Pons (tissue), 1 donor: ENCODE measurements at regions not wholly inside any gene's neighbourhood (a gene's known extent, or its start where the extent isn't known, plus 50 kb on each side); places are given as distances from the start of the nearest gene placed in this dataset.
"Not testable (repeated sequence)": the region's sequence is repeated elsewhere in the genome, so short reads cannot be mapped to it uniquely, and the experiment has no call there.

ENCODE experiments used
- DNase-seq: peaks from one replicate; pipeline ENCODE4 v3.0.0-alpha.2; 2016; ENCODE audit warnings: low spot score

DNA sequence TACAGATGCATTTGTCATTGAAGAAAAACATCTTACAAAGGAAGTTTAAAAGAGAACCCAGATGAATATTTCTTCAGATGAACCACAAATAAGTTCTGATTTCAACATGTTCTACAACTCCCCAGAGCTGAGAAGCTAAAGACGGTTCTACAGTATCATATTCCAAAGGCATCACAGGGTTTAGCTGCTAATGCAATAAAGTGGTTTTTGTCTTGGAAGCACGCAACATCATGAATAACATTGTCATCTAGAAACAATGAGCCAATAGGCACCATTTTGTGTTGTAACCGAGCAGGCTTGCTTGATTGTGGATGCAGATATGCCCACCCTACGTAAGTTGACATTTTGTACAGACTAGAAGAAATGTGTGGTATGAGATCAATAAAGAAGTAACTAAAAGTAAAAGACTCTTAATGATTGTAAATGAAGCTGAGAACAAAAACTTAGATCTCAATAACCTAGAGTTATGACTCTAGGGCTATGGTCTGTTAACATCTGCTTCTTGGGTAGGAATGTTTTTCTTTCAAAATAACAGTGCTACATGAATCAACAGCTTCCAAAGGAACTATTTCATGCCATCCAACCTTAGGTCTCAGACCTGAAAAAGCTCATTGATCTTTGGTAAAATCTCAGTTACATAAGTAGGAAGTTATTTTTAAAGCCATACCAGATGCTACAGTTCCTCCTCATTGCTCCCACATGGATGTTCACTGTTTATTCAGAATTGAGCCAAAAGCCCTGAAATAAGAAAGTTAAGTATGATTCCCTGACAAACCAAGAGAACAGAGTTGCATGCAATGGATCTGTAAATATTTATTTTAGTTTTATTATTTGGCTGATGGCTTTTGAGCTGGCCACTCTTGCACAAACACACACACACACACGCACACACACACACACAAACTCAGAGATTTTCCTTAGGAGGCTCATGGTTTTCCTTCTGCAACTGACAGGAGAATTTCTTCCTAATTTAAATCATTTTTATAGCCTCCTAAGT, 118.7 kb upstream of the SLCO6A1 start:
- DNase-seq: no peak

DNA sequence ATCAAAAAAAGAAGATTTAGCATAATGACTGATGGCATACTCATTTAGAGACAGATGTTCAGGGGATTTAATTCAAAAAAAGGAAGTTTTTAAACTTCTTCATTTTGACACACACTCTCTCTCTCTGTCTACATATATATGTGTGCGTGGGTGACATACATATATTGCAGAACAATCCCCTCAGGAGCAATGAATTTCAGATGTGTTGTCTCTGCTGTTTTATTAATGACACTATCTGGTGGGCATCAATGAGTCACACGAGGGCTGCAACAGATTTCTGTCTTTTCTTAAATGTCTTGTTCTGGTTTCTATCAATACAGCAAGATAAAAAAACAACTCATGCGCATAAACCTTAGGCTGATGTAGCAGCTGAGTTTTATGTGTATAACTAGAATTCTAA, 123.5 kb upstream of the SLCO6A1 start:
- no peak for DNase-seq

DNA sequence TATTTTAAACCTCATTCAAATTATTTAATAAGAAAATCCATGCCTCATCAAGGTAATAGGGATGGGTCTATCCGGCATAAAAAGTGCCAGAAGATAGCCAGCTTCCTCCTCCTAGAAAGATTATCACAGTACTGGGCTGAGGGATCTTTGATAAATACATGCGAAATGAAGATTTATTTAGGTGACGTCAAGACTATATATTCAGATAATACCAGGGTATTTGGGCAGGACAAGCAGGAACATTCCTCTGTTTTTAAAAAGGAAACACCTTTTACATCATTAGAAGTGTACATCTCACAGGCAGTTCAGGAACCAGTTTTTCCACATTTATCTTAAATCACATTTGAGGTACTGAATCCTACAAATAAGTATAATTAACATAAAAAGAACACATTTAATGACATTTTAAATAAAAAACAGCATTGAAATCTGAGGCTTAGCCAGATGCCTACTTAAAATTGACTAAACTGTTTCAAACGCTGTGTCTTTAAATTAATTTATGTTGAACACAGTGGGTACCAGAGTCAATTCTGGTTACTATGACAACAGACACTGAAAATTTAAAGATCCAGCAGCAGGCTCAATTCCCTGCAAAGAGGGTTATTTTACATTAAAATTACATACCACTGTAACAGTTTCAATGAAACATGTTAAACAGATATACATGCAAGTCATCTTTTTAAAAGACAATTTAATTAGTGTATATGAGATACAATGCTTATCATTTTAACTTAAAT, 124.7 kb upstream of the SLCO6A1 start:
- no peak for DNase-seq

DNA sequence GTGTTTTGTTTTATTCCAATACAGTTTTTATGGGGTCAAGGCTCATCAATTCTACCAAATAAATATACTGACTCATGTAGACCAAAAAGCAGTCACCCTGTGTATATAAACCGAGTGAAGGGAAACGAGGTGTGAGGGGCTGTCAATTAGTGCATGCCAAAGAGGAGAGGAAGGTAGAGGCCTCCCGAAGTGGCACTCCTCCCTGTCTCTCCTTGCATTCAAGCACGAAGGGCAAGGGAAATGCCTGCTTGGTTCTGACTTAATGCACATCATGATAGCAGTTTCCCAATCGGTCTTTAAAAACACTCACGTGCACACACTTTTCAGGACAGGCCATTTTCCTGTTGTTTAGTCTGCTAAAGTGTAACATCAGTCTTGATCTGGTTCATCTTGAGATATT, 125.6 kb upstream of the SLCO6A1 start:
- DNase-seq: no peak

DNA sequence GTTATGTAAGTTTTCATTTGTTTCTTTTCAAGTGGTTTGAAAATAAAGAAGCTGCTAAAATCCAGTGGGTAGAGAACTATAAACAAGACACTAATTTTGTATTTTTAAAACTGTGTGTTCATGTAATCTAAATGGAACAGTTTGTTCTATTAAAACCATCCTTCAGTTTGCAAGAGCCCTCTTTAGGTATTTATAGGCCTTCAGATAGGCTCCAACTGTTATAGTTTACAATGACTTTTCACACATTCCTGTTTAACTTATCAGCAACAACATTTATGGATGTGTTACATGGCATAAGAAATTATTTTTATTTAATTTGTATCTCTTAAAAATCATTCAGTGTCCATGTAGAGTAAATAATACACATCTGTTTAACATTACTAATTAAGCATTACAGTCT, 126.7 kb upstream of the SLCO6A1 start:
- no peak for DNase-seq

DNA sequence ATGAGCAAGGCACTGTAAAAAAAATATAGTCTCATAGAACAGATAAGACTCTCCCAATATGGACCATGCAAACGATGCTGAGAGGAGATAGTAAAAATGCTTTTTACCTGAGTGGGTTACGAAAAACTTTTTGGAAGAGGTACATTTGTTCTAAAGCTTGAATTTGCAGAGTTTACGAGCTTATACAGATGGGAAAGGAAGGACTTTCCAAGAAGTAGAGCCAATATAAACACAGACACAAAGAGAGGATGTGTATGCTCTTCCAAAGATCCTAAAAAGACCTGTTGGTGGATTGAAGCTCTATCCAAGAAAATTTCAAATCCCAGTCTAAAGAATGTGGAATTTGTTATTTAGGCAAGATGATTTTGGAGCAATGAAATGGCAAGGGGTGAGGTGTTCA, 127.1 kb upstream of the SLCO6A1 start:
- DNase-seq: no peak

DNA sequence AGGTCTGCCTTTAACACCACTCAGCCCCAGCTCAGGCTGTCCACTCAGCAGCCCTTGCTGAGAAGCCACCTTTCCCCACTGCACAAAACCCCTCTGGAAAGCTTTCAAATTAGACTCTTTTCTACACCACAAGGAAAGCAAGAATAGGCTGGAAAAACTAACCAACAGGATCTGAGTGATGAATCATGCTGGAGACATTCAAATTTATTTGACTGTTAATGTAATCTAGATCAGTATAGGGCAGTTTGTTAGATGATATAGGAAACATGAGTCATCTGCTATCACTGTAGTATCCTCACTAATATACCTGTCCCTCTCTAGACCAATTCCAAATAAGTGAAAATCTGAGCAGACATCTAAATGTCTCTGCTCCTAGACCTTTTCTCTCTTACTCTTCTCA, 127.8 kb upstream of the PAM start:
- DNase-seq: no peak

DNA sequence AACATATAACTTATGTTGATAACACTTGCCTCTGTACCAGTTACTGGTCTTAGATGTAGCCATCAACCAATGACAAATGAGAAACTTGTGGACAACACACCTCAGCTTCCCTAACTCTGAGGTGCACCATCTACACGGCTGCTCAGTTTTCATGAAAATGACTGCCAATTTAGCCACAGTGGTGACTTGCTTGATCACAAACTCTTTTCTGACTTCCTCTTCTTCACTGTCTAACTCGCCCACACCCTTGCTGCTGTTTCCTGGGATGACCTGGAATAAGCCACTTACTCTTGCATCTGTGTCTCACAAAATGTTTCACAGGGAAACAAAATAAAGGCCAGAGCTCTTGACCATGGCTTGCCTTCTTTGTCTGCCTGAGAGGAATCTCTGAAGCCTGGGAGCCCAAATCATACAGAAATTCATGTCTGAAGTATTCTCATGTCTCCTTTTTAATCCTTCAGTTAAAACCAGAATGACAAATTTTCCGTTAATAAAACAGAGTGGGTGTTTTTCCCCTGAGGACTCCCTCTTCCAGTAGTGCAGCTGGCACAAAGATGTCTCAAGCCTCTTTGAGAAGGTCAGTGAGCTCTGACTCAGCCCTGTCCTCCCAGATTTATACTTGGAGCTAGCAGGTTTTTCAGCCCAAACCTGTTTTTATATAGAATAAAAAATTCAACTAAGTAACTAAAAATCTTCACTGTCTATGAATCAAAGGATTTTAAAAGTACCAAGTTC, 126.5 kb upstream of the PAM start:
- DNase-seq: peak; percentile 11

DNA sequence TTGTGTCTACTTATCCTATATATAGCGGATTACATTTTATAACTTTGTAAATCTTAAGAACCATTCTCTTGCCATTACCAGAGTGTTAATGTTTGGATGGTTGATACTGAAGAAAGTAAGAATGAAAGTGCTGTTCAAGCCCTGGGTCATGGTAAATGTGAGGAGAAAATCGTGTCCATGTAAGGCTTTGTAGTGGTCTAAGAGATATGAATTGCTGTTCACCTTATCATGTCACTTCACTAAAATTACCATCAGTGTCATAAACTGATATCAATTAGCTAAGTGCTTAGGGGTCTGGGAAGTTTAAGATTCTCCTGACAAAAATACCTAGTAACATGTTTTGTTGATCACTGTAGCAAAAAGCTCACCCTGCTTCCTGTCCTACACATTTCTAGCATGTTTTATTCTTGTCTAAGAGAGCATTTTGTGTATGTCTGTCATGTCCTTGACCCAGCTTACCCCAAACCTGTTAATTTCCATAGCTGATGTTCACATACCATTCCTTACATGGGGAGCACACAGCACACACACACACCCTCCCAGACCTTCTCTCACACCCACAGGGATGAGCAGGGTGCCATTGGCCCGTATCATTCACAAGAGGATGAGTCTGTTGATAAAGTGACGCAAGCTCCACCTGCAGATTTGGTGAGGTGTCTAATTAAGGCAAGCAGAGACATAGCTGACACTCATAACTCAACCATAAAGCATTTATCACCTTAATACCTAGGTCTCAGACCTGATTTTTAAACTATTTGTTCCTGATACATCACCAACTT, 125.1 kb upstream of the PAM start:
- no peak for DNase-seq

DNA sequence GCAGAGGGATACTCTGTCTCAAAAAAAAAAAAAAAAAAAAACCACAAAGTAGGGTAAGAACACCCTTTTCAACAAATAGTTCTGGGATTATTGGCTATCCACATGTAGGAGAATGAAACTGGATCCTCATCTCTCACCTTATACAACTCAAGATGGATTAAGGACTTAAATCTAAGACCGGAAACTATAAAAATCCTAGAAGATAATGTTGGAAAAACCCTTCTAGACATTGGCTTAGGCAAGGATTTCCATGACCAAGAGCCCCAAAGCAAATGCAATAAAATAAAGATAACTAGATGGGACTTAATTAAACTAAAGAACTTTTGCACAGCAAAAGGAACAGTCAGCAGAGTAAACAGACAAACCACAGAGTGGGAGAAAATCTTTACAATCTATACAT, 119.7 kb upstream of the PAM start:
- not testable (repeated sequence) for DNase-seq

DNA sequence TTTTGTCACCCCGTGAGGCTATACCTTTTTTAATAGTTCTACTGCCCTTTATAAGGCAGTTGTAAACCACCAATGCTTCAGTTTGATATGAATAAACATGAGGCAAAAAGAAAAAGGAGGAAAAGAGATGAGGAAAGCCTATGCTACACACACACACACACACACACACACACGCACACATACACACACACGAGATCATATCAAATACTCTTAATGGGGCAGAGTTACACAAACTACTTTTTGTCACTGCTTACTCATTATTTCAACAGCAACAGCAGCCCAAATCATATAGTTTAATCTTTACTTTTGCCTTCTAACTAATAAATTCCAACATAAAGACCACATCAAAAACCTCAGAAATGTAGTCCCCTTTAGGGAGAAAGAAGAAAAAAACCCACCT, 116.8 kb upstream of the PAM start:
- no peak for DNase-seq

DNA sequence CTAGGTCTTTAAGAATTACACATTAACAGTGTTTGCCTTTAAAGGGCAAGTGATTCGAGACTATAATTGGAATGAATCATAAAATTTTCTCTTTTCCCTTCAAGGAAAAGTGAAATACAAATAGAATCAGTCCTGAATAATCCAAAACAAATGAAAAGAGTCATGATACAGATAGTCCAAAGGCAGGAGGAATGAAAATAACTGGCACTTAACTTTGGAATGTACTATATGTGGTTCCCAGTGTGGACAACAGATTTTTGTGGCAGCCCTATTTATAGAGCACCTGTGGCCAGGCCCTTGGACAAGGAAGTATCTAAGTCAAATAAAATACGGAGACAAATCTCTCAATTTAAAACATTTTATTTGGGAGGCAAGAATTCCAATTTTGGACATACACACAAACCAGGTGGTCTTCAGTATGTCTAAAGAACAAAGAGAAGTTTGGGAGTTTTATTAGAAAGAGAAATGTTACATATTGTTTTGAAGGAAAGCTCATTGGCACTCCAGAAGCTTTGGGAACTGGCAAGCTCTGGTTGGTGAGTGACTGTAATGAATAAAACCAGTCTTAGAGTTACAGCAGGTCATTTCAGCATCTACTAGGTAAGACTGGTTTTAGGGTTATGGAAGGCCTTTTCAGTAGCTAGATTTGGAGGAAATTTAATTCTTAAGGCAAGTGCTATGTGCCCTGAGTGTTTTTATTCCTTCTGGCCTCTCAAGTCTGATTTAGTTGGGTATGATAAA, 116.0 kb upstream of the PAM start:
- DNase-seq: no peak

DNA sequence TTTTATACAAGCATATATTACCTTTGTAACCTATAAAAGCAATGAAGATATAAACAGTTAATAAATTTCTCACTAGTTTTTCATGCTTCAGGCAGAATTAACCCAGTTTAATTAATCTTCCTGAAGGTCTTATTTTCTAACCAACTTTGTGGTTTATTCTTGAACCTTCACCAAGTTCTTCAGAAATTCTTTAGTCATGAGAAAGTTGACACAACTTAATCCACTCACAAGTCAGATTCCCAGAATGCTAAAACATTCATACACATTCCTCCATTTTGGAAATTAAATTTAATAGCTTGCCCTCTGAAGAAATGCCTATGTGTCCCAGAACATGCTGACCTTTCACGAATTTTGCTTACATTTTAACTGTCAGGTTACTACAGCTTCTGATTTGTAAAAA, 105.4 kb upstream of the PAM start:
- DNase-seq: no peak

DNA sequence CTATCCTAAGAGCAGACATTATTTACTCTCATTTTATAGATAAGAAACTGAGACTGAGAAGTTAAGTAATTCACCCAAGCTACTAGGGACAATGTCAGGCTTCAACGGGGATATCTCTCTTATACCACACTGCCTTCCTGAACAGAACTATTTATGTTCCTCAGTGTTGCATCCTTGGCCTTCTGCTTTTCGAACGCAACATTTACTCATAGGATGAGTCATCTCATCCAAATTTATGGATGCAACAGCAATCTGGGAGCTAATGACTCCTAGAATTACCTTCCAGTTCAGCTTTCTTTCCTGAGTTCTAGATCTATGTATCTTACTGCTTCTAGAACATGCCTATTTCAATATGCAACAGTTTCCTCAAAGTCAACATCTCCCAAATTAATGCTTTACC, 103.6 kb upstream of the PAM start:
- DNase-seq: no peak

DNA sequence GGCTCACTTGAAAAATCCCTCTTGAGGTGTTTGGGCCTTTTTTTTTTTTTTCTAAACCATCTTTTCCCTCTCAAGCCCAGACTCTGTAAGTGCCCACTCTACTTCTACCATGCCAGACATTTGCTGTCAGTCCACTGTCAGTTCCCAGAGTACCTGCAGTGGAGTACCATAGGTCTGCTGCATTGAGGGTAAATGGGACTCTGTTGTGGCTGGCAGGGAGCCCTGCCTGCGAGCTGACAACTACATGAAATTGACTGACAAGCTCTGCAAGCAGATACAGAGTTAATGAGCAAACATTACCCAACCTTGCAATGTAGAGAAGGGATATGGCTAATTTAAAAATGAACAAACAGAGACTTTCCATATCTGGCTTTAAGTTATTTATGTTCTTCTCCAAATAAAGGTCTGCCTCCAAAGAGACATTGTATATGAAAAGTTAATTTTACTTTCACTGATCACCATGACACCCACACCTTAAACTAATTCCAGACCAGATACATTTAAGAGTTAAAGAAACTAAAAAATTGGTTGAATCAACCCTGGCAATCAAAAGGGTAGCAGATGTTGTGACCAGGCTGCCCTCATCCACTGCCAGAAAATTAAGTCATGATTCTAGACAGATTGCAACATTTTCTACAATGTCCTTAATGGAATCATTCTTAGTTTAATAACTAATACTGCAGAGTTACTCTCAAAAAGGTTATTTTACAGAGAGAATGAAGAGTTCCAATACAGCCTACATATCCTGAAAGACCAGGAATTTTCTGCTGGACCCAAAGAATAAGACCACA, 100.4 kb upstream of the PAM start:
- no peak for DNase-seq

DNA sequence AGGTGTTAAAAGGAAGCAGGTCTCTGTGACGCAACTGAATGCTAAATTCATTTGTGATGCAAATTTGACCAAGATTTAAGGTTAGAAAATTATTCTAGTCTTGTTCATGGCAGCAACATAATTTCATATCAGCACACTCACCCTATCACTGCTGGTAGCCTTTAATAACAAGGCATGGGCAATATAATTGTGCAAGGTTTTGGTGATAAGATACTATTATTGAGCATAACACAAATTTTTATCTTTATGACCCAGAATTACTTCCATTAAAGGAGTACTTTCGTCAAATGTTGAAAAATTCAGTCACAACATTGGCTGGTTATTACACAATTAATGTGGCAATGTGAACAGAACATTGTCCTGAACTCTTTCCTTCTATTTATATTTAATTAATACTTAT, 96.0 kb upstream of the PAM start:
- DNase-seq: no peak

DNA sequence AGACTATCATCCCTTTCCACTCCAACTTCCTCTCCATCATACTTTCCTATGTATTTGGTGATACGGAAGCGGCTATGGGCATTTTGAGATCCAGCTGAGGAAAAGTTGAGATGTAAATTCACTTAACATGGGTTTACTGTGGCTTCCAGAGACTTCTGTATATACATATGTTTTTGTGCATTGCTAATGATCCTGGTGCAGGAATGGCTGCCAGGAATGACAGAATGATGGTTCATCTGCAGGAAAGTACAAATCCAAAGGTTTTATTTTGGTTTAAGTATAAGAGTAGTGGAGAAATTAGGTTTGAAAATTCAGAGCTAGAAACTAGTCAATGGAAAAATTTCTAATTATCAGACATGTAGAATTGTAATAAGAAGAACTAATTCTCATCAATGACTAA, 95.0 kb upstream of the PAM start:
- no peak for DNase-seq

DNA sequence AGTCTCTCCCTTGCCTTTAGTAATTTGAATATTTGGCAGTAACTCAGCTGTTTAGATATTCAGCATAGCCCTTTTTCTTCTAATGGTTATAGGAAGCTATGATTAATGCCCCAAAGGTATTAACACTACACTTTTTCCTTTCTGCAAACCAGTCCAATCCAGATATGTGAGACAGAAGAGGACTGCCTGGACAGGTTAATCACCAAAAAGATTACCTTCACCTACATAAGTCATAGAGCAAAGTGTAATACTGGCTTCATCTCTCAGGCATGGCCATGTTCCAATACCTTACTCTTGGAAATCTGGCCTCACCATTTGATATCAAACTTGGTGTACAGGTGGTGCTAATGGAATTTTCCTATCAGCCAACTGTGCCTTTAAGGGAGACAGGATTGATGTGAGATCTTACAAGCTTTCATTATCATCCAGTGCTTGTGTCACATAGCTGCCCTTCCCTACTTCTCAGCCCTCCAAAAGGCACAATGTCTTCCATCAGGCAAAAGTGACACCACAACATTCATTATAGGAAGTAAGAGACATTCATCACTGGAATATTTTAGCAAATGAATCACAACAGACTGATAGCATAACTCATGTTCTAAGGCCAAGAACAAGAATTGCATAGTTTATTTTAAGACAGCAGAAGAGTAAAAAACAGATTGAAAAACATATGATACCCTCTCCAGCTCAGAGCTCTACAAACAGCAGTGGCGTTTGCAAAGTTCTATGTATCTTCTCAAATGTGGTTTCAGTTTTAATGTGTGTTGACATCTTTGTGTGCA, 91.2 kb upstream of the PAM start:
- DNase-seq: peak; percentile 35

DNA sequence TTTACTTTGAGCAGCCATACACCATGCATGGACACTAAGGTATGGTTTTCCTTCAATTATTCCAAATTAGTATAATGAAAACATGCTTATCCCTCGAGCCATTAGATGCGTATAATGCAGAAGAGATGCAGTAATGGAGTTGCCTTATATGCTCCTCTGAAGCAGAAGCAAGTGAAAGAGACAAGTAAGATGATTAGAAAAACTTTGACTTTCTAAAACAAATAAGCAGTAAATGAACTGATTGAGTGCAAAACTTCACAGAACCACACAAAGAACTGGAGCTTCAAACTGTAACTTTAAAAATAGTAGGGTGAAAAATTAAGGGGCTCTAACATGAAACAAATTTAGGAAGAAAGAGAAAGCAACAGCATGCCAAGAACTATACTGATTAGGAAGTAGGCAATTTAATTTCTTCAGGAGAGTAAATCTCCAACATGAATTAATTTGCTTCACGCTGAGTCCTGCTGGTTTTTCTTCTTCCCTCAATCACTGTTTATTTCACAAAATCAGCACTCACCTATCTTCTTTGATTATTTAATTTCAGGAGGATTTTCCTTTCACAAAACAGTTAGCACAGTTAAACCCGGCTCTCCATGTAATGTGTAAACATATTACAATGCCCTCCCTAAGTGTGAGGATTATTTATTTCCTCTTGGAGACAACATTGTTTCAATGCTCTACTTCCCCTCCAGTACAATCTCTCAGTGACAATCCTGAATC, 90.3 kb upstream of the PAM start:
- no peak for DNase-seq
